Hepatocyte (in vitro differentiated cells): ENCODE measurements at regions not wholly inside any gene's neighbourhood (a gene's known extent, or its start where the extent isn't known, plus 50 kb on each side); places are given as distances from the start of the nearest gene placed in this dataset.

ENCODE experiments used
- CTCF ChIP-seq: fragments of 200-600 bp; sonication (generic); IDR thresholded peaks from 2 replicates; pipeline ENCODE4 v1.5.1; 2016; ENCODE audit warnings: antibody characterized with exemption, mild to moderate bottlenecking; ENCODE audit not compliant: poor library complexity
- EZH2 ChIP-seq: fragments of 200-600 bp; sonication (generic); IDR thresholded peaks from 2 replicates; pipeline ENCODE4 v1.6.1; 2016; ENCODE audit warnings: antibody characterized with exemption, mild to moderate bottlenecking, borderline replicate concordance
- EZH2phosphoT487 ChIP-seq: fragments of 200-600 bp; sonication (generic); IDR thresholded peaks from one replicate; pipeline ENCODE4 v1.6.1; 2018; ENCODE audit warnings: antibody characterized with exemption, mild to moderate bottlenecking, low read depth, moderate library complexity; ENCODE audit not compliant: unreplicated experiment, severe bottlenecking

- TF ChIP-seq EZH2 = no peak
- TF ChIP-seq CTCF = no peak
- no peak for TF ChIP-seq EZH2phosphoT487
Observed at GRCh38 chr5:34436761-34437501, 219.2 kb upstream of the RAI14 start.
